ENCODE measurements at regions not wholly inside any gene's neighbourhood (a gene's known extent, or its start where the extent isn't known, plus 50 kb on each side); places are given as distances from the start of the nearest gene placed in this dataset.

DNA sequence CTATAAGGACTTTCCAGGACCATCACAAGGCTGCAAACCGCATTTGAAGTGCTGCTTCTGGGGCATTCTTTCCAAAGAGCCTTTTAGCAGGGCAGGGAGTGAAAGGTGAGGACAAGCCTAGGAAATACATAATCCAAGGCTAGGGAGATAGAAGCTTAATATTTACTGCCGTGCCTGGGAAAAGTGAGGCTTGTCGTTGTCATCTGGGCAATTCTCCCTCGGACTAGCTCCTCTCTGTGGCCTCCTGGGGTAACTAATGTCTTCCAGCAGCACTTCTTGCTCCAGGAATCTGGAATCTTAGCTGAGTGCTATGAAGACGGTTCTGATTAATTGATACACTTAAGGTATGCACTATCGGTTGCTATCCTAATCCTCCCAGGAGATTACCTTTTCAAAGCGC, 69.3 kb upstream of the ATL2 start:
- TF ChIP-seq FOXA1 (IDR thresholded peaks at IDR 0.05), result no peak
- TF ChIP-seq SP1 (IDR thresholded peaks at IDR 0.05), result no peak
- no peak for TF ChIP-seq FOXK2 (IDR thresholded peaks at IDR 0.05)
- TF ChIP-seq FOXM1 (IDR thresholded peaks at IDR 0.05; ENCODE audit: borderline replicate concordance), result no peak
- TF ChIP-seq NFRKB (IDR thresholded peaks at IDR 0.05), result no peak
- no peak for TF ChIP-seq CTBP1 (IDR thresholded peaks at IDR 0.05; ENCODE audit: borderline replicate concordance)
- no peak for TF ChIP-seq ZNF384 (IDR thresholded peaks at IDR 0.05)
- TF ChIP-seq HDGF (IDR thresholded peaks at IDR 0.05; ENCODE audit: borderline replicate concordance), result no peak
- no peak for TF ChIP-seq TARDBP (IDR thresholded peaks at IDR 0.05)

All from HEK293T (cell line).